SK-MEL-5 (cell line): ENCODE measurements at regions not wholly inside any gene's neighbourhood (a gene's known extent, or its start where the extent isn't known, plus 50 kb on each side); places are given as distances from the start of the nearest gene placed in this dataset.

Source experiments
- DNase-seq: peaks from one replicate; pipeline ENCODE4 v3.0.0-alpha.2; 2016; ENCODE audit warnings: low read depth, low spot score
- in situ Hi-C: cut with HindIII; loops from 2 replicates; pipeline ENCODE4 v1.10.0; 2016; ENCODE audit warnings: low sequenced_read_pairs, high pct_unique_total_duplicates, low pct_unique_long_range_greater_than_20kb

GRCh38 chr9:28925157-28925556 lies 1351.9 kb upstream of the C9orf72 start:
- in situ Hi-C loops: no loop called here
- no peak for DNase-seq

GRCh38 chr9:28926306-28926705 lies 1353.0 kb upstream of the C9orf72 start:
- no peak for DNase-seq
- in situ Hi-C loops: no loop called here

- DNase-seq: no peak
- in situ Hi-C loops: no loop called here
These were observed 1354.4 kb upstream of the C9orf72 start for GRCh38 chr9:28927691-28928090.

- in situ Hi-C loops: no loop called here
- DNase-seq: no peak
These were observed 1356.2 kb upstream of the C9orf72 start for GRCh38 chr9:28929433-28929832.

GRCh38 chr9:28930766-28931165 lies 1357.5 kb upstream of the C9orf72 start:
- no peak for DNase-seq
- in situ Hi-C loops: no loop called here

- no peak for DNase-seq
- in situ Hi-C loops: no loop called here
These were observed 1360.8 kb upstream of the C9orf72 start for GRCh38 chr9:28934111-28934510.

- in situ Hi-C loops: no loop called here
- no peak for DNase-seq
These were observed 1365.7 kb upstream of the C9orf72 start for GRCh38 chr9:28938981-28939380.

- in situ Hi-C loops: no loop called here
- no peak for DNase-seq
These were observed 1368.6 kb upstream of the C9orf72 start for GRCh38 chr9:28941856-28942255.

GRCh38 chr9:28942941-28943340 lies 1369.7 kb upstream of the C9orf72 start:
- DNase-seq: no peak
- in situ Hi-C loops: no loop called here

GRCh38 chr9:28946648-28947047 lies 1373.4 kb upstream of the C9orf72 start:
- in situ Hi-C loops: no loop called here

GRCh38 chr9:28951945-28952344 lies 1378.7 kb upstream of the C9orf72 start:
- peak; percentile 59 for DNase-seq
- in situ Hi-C loops: no loop called here

More at GRCh38 chr9:28946648-28947047, 1373.4 kb upstream of the C9orf72 start:
- no peak for DNase-seq

- in situ Hi-C loops: no loop called here
- peak; percentile 14 for DNase-seq
These were observed 1383.0 kb upstream of the C9orf72 start for GRCh38 chr9:28956116-28956880.

GRCh38 chr9:28960602-28961001 lies 1387.3 kb upstream of the C9orf72 start:
- in situ Hi-C loops: no loop called here
- no peak for DNase-seq

- DNase-seq: peak; percentile 10
- in situ Hi-C loops: no loop called here
These were observed 1388.3 kb upstream of the C9orf72 start for GRCh38 chr9:28961623-28962022.

GRCh38 chr9:28967226-28967625 lies 1393.9 kb upstream of the C9orf72 start:
- in situ Hi-C loops: no loop called here
- no peak for DNase-seq

- in situ Hi-C loops: no loop called here
- no peak for DNase-seq
These were observed 1397.0 kb upstream of the C9orf72 start for GRCh38 chr9:28970241-28970654.

GRCh38 chr9:28971881-28972280 lies 1398.6 kb upstream of the C9orf72 start:
- no peak for DNase-seq

GRCh38 chr9:28976250-28976649 lies 1403.0 kb upstream of the C9orf72 start:
- no peak for DNase-seq
- in situ Hi-C loops: no loop called here

More at GRCh38 chr9:28971881-28972280, 1398.6 kb upstream of the C9orf72 start:
- in situ Hi-C loops: no loop called here

GRCh38 chr9:28976684-28977083 lies 1403.4 kb upstream of the C9orf72 start:
- in situ Hi-C loops: no loop called here
- DNase-seq: no peak
